GM23338 (cell line): ENCODE measurements at regions not wholly inside any gene's neighbourhood (a gene's known extent, or its start where the extent isn't known, plus 50 kb on each side); places are given as distances from the start of the nearest gene placed in this dataset.

ENCODE experiments used
- EZH2 ChIP-seq: fragments of 200-600 bp; sonication (generic); IDR thresholded peaks from one replicate; pipeline ENCODE4 v1.8.0; 2017; ENCODE audit warnings: antibody characterized with exemption, mild to moderate bottlenecking, low read depth; ENCODE audit not compliant: unreplicated experiment
- EZH2phosphoT487 ChIP-seq: fragments of 200-600 bp; sonication (generic); IDR thresholded peaks from one replicate; pipeline ENCODE4 v1.8.1; 2018; ENCODE audit warnings: antibody characterized with exemption; ENCODE audit not compliant: unreplicated experiment
- POLR2AphosphoS5 ChIP-seq: IDR thresholded peaks from 2 replicates; pipeline ENCODE4 v1.6.1; 2016; ENCODE audit warnings: antibody characterized with exemption, low read depth
- TF ChIP-seq, protein P1 (sequence below), 2 experiments: fragments of 200-600 bp in 1 of 2; sonication (generic) in 1 of 2; conservative IDR thresholded peaks; 2 replicates each; pipeline versions ENCODE4 v1.5.1 to v1.6.1; 2016 to 2017; ENCODE audit warnings: antibody characterized with exemption in 2 of 2, low read depth in 2 of 2, mild to moderate bottlenecking in 2 of 2, moderate library complexity in 1 of 2

- TF ChIP-seq, protein P1, sequence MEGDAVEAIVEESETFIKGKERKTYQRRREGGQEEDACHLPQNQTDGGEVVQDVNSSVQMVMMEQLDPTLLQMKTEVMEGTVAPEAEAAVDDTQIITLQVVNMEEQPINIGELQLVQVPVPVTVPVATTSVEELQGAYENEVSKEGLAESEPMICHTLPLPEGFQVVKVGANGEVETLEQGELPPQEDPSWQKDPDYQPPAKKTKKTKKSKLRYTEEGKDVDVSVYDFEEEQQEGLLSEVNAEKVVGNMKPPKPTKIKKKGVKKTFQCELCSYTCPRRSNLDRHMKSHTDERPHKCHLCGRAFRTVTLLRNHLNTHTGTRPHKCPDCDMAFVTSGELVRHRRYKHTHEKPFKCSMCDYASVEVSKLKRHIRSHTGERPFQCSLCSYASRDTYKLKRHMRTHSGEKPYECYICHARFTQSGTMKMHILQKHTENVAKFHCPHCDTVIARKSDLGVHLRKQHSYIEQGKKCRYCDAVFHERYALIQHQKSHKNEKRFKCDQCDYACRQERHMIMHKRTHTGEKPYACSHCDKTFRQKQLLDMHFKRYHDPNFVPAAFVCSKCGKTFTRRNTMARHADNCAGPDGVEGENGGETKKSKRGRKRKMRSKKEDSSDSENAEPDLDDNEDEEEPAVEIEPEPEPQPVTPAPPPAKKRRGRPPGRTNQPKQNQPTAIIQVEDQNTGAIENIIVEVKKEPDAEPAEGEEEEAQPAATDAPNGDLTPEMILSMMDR (conservative IDR thresholded peaks at IDR 0.05; ENCODE audit: low read depth in 2 of 2), result no peak
- TF ChIP-seq POLR2AphosphoS5 (no peak), EZH2phosphoT487 (no peak), EZH2 (no peak)
Measured at GRCh38 chr2:128690431-128690830, 371.8 kb upstream of the HS6ST1 start.
